Inferior parietal cortex (tissue), 1 donor: ENCODE measurements at regions not wholly inside any gene's neighbourhood (a gene's known extent, or its start where the extent isn't known, plus 50 kb on each side); places are given as distances from the start of the nearest gene placed in this dataset.
"Not testable (repeated sequence)": the region's sequence is repeated elsewhere in the genome, so short reads cannot be mapped to it uniquely, and the experiment has no call there.

Experiments
- DNase-seq: peaks from one replicate; pipeline ENCODE4 v3.0.0-alpha.2; 2016; ENCODE audit errors: extremely low spot score

- no peak for DNase-seq
These were observed 954.9 kb upstream of the GYPC start for GRCh38 chr2:125701070-125701469.

GRCh38 chr2:125707611-125708010, 948.3 kb upstream of the GYPC start:
- no peak for DNase-seq

DNA sequence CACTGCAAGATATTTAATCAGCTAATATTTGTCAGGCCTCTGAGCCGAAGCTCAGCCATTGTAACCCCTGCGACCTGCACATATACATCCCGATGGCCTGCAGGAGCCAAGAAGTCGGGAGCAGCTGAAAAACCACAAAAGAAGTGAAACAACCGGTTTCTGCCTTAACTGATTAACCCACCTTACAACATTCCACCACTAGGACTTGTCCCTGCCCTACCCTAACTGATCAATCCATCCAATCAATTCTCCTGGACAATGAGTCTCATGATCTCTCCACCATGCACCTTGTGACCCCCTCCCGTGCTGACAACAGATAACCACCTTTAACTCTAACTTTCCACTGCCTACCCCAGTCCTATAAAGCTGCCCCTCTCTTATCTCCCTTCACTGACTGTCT, 945.4 kb upstream of the GYPC start:
- no peak for DNase-seq

GRCh38 chr2:125711075-125711474, 944.9 kb upstream of the GYPC start:
- no peak for DNase-seq

DNA sequence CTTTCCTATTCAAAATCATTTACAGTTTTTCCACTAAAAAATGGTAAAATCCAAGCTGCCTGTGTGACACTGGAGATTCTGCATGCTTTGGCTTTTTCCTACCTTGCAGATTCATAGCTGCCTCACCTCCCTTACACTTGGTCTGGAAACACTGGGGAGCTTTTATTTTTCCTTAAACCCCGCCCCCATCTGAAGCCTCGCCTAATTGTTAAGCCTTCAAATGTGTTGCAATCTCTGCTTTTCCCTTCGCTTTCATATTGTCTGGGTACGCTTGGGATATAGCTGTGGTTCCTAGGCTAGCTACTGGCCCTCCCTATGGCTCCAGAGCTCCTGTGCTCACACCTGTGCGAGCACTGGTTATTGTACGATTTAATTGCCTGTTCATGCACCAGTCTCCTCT, 942.4 kb upstream of the GYPC start:
- no peak for DNase-seq

GRCh38 chr2:125721072-125721721, 934.8 kb upstream of the GYPC start:
- DNase-seq = no peak

- DNase-seq = no peak
These were observed 925.0 kb upstream of the GYPC start for GRCh38 chr2:125730921-125731320.

DNA sequence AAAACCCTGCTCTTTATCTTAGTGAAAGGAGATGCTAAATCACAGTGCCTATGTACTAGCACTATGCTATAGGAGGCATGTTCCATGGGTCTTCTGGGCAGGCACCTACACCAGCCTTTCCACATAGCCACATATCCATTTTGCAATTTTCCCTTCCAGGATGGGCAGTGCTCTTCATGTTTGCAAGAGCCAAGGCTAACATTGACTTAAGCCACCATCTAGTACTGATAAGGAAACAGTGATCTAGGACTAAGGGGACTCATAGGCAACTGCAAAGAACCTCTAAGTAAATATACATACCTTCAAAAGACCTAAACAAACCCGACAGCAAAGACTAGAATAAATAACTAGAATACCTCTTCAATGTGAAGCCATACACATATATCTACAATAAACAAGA, 919.7 kb upstream of the GYPC start:
- DNase-seq = no peak

DNA sequence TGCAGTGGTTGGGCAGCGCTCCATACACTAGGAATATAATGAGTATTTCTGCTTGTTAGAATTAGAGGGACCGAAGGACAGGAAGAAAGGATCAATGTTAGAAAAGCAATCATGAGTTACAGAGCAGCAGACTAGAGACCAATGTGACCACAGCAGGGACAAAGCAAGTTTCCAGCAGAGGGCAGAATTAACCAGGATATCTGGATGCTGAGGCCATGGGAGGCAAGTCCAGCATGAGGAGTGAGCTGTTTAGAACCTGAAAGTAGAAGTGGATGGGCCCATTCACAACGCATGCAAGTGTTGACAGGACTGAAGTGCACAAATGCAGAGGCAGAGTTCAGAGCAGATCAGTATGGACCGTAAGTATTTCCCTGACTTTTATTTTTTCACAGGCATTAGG, 910.4 kb upstream of the GYPC start:
- DNase-seq = peak; percentile 83

DNA sequence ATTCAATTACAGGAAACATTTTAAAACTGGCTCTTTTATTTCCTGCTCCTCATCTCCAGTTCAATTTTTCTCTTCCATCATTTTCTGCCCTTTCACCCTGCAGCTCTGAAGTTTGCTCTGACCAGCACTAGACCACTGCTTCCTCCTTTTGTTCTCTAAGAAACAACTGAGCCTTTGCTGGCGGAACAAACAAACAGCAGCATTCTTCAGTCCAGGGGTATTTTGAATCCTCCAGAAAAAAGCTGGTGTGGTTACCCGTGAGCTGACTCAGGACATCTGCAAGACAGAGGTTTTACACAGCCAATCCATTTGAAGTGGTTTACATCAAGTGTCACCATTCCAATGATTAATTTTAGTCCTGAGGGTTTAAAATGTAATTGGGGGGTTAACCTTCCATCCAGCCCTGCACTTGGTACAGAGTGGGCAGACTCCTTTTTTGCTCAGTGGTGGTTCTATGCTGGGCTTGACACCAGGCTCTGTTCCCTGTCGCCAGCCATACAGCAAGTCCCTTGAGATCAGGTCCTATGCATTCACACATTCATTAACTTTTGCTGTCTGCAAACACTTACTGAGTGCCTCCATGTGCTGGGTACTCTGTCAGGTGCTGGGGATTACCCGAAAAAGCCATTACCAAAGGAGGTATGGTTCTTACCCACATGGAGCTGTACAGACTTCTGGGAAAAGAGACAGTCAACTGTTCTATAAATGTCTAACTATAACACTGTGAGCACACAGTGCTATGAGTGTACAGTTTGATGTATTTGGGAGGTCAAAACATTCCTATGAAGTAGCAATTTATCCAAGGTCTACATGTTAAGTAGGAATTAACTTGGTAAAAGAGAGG, 909.4 kb upstream of the GYPC start:
- no peak for DNase-seq

DNA sequence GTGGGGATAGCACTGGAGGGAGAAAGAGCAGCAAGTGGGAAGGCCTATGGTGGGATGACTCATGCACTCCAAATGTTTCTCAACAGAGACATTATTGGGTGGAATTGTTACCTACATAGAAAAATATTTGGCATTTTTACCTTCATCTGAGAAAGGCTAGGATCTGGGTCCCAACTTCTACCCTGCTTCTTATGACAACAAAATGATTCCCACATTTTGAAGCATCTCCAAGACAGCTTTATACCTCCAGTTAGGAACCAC, 908.9 kb upstream of the GYPC start:
- DNase-seq = no peak

GRCh38 chr2:125756431-125756830, 899.5 kb upstream of the GYPC start:
- DNase-seq = no peak

DNA sequence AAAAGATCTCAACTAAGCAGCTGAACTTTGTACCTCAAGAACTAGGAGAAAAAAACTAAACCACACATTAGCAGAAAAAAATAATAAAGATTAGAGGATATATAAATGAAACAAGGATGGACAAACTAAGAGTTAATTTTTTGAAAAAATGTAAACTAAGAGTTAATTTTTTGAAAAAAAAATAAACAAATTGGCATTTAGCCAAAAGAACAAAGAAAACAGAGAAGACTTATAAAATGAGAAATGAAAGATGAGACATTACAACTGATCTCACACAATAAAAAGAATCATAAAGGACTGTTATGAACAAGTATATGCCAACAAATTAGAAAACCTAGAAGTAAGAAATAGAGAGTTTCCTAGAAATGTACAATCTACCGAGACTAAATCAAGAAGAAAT, 859.2 kb upstream of the GYPC start:
- no peak for DNase-seq

GRCh38 chr2:125797192-125797591, 858.8 kb upstream of the GYPC start:
- DNase-seq = no peak

GRCh38 chr2:125822746-125823145, 833.2 kb upstream of the GYPC start:
- no peak for DNase-seq

DNA sequence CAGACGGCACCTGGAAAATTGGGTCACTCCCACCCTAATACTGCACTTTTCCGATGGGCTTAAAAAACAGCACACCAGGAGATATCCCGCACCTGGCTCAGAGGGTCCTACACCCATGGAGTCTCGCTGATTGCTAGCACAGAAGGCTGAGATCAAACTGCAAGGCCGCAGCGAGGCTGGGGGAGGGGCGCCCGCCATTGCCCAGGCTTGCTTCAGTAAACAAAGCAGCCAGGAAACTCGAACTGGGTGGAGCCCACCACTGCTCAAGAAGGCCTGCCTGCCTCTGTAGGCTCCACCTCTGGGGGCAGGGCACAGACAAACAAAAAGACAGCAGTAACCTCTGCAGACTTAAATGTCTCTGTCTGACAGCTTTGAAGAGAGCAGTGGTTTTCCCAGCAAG, 830.2 kb upstream of the GYPC start:
- DNase-seq = not testable (repeated sequence)

DNA sequence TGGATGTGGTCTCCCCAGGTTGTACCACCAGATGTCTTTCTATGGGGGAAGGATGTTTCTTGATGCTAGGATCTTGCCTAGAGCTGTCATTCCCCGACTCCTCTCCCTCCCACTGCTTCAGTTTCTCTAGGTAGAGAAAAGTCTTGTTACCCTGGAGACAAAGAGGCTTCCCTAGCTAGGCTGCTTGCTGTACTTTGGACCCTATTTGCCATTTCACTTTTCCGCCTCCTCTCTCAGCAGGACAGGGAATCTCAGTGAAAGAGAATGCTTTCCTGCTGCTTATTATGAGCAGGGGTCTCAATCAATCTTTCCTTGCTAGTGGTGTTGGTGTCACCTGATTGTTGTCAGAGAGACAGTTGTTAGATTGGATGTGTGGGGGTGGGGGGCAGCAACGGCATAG, 818.8 kb upstream of the GYPC start:
- no peak for DNase-seq

DNA sequence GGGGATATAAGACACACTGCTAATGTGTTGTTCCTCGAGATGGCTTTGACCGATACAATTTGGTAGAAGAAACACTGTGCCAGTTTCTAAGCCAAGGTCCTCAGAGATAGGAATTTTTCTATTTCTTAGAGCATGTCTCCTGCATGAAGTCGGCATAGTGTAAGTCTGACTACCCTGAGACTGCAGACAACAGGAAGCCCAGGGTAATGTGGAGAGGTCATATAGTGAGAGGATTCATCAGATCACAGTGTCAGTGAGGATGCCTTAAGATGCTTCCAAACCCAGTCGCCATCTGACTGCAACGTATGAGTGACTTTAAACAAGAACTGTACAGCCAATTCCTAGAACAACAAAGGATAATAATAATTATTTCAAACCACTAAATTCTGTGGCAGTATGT, 818.3 kb upstream of the GYPC start:
- DNase-seq = no peak

- DNase-seq = no peak
These were observed 816.0 kb upstream of the GYPC start for GRCh38 chr2:125839945-125840344.

DNA sequence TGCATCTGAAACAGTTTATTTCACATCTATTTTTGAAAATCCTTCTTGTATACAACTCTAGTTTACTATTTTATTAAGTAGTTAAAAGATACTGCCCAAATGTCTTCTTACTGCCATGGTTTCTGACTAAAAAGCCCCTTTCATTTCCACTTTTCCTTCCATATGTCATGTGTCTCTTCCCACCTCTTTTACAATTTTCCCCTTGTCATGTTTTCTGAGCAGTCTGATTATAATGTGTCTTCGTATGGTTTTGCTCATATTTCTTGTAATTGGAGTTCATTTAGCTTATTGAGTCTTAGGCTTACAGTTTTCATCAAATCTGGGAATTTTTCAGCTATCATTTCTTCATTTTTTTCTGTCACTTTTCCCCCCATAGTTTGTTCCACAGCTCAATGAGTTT, 813.9 kb upstream of the GYPC start:
- DNase-seq = no peak

DNA sequence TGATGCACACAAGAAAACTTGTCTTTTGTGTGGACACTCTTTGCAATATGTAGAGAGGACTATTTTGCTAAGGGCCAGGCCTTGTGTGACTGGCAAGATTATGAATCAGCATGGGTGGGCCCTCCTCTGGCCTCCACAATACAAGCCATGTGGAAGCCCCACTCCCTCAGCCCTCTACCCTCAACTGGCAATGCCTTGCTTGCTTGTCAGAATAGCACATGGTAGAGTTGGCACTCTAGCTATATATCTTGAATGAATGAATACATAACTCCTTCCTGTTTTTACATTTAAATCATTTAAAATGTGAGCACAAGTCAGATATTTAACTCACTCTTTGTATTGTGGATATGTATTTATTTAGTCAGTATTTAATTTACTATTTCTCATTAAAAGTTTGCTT, 805.4 kb upstream of the GYPC start:
- DNase-seq = no peak

DNA sequence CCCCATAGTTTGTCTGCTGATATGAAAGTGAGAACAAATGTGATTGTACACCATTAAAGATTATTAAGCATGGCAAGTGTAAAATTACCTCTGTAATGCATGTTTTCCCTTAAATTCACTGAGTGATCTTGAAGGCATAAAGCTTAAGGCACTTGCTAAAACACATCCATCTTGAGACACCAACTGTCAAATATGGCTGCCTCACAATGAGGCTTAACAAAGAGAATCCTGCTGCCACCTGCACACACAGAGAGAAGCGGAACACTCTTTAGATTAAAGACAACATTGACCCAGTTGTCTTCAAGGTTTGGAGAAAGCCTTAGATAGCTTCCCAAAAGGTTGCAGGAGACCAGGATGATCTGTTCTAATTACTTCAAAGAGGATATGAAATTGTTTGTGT, 803.6 kb upstream of the GYPC start:
- no peak for DNase-seq

- no peak for DNase-seq
These were observed 802.3 kb upstream of the GYPC start for GRCh38 chr2:125853626-125854025.

DNA sequence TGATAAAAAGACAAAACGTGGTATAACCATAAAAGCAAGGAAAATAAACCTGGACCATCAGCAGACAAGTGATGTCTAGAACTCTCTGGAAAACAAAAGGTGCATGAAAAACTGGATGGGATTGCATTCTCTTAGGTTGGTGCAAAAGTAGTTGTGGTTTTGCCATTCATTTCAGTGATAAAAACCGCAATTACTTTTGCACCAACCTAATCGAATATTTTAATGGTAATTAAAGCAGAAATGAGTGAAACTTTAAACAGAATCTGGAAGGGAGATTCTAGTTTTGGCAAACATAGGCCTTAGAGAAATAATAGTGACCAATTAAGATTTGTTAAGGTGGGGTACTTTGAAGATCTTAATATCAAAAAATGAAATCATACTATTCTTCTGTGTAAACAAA, 800.8 kb upstream of the GYPC start:
- DNase-seq = no peak
